ENCODE measurements at regions not wholly inside any gene's neighbourhood (a gene's known extent, or its start where the extent isn't known, plus 50 kb on each side); places are given as distances from the start of the nearest gene placed in this dataset.
"Not testable (repeated sequence)": the region's sequence is repeated elsewhere in the genome, so short reads cannot be mapped to it uniquely, and the experiment has no call there.

DNA sequence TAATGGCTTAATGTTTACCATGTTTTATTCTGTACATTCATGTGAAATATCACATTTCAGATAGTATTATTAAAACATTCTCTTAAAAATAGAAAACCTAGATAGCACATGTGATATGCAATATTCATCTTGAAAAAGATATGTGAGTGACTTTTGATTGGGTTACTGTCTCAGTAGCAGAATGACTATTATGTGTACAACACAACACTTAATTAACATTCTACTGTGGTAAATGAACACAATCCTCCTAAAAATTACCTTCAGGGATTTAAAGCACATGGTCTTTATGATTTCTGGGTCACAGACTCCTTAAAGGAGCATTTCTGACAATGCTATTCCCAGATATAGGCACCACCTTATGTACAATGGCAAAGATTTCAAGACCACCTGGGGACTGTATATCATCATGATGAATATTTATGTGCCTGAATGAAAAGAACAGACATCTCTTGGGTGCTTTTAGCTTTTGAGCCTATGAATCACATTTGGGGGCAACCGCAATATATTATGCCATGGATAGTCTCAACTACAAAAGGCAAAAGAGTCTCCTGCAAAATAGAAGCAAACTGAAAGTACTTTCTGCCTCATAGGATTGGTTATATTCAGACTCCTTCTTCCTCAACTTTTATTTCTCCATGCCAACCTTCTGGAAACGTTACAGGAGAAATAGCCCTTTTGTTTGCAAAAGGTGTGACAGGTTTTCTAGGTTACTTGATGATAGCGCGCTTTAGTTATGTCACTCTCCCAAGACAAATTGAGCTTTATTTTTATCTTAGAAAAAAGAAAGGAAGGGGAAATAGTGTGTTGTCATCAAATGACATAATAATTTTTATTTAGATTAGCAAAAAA lies 259.0 kb downstream of the CALCRL start:
- no peaks in the 10 kb centered on the region for H3K27me3 Mint-ChIP-seq
- WGBS (ENCODE audit: insufficient coverage) = no CpG with 5 or more reads among the region's 4 CpGs
- H3K27ac ChIP-seq (ENCODE audit: low read length) = no peak overlapping the region
- no peaks in the 10 kb centered on the region for H3K9me3 ChIP-seq
- H3K27ac Mint-ChIP-seq = no peak overlapping the region
- H3K36me3 Mint-ChIP-seq = no peaks in the 10 kb centered on the region
- POLR2A ChIA-PET = no interaction called here
- H3K4me1 ChIP-seq (ENCODE audit: control insufficient read depth in 1 of 2, extremely low read depth in 1 of 2, insufficient read depth in 2 of 2, low read length in 2 of 2) = no peaks in the 10 kb centered on the region
- H3K9me3 Mint-ChIP-seq = peaks cover 0 to 5% (median 0%) of the 10 kb centered on the region in 3 donors
- no peak for ATAC-seq (replicated peaks in 1 of 4)
- no peaks in the 10 kb centered on the region for H3K4me1 Mint-ChIP-seq
- H3K4me3 Mint-ChIP-seq = no peak overlapping the region
- no peaks in the 10 kb centered on the region for H3K27me3 ChIP-seq (replicated peaks in 1 of 2; ENCODE audit: control insufficient read depth in 2 of 2, extremely low read depth in 1 of 2, insufficient read depth in 2 of 2, low read length in 1 of 2)
- no peaks in the 10 kb centered on the region for H3K36me3 ChIP-seq (ENCODE audit: control insufficient read depth in 2 of 2, extremely low read depth in 1 of 2, insufficient read depth in 1 of 2, low read length in 1 of 2)
- CTCF ChIA-PET = no interaction called here
- no peak overlapping the region for H3K4me3 ChIP-seq (ENCODE audit: control insufficient read depth in 1 of 2, extremely low read depth in 1 of 2, low read length in 1 of 2)
- no peak for DNase-seq

DNA sequence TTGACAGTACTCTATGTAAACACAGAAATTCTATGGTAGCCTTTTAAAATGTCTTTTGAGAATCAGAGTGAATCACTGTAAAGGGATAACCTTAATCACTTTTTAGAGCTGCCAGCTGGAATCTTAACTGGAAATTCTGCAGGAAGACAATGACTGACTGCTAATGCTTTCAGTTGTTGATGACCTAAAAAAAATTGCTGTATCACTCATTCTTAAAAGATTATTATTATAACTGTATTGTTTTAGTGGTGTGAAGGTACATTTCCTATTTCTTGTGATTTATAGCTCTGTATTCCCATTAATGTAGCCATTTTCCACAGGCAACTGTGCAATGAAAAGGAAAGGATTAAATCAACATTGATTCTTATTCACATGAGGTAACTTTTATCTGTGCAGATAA lies 260.5 kb downstream of the CALCRL start:
- DNase-seq (no peak), ATAC-seq (replicated peaks in 1 of 4) (no peak)
- no peaks in the 10 kb centered on the region for H3K9me3 ChIP-seq
- POLR2A ChIA-PET = interaction anchor here in 1 of 2 donors (0.7 kb wide), 1 partner anchor 10 kb away, joined by 3 read pairs; no protein-coding TSS in a partner anchor
- no peaks in the 10 kb centered on the region for H3K27me3 ChIP-seq (replicated peaks in 1 of 2; ENCODE audit: control insufficient read depth in 2 of 2, extremely low read depth in 1 of 2, insufficient read depth in 2 of 2, low read length in 1 of 2)
- H3K36me3 ChIP-seq (ENCODE audit: control insufficient read depth in 2 of 2, extremely low read depth in 1 of 2, insufficient read depth in 1 of 2, low read length in 1 of 2) = no peaks in the 10 kb centered on the region
- no peak overlapping the region for H3K27ac ChIP-seq (ENCODE audit: low read length)
- CTCF ChIA-PET = no interaction called here
- Mint-ChIP-seq H3K36me3 (no peaks in the 10 kb centered on the region), H3K27me3 (no peaks in the 10 kb centered on the region), H3K4me3 (no peak overlapping the region), H3K27ac (no peak overlapping the region), H3K9me3 (peaks cover 2 to 6% (median 5%) of the 10 kb centered on the region in 3 donors), H3K4me1 (no peaks in the 10 kb centered on the region)
- no peak overlapping the region for H3K4me3 ChIP-seq (ENCODE audit: control insufficient read depth in 1 of 2, extremely low read depth in 1 of 2, low read length in 1 of 2)
- H3K4me1 ChIP-seq (ENCODE audit: control insufficient read depth in 1 of 2, extremely low read depth in 1 of 2, insufficient read depth in 2 of 2, low read length in 2 of 2) = no peaks in the 10 kb centered on the region

GRCh38 chr2:187180529-187180928 lies 267.5 kb downstream of the CALCRL start:
- no peak overlapping the region for H3K4me3 Mint-ChIP-seq
- Histone ChIP-seq H3K9me3 (no peaks in the 10 kb centered on the region), H3K27ac (ENCODE audit: low read length) (no peak overlapping the region), H3K27me3 (replicated peaks in 1 of 2; ENCODE audit: control insufficient read depth in 2 of 2, extremely low read depth in 1 of 2, insufficient read depth in 2 of 2, low read length in 1 of 2) (no peaks in the 10 kb centered on the region), H3K4me3 (ENCODE audit: control insufficient read depth in 1 of 2, extremely low read depth in 1 of 2, low read length in 1 of 2) (no peak overlapping the region), H3K4me1 (ENCODE audit: control insufficient read depth in 1 of 2, extremely low read depth in 1 of 2, insufficient read depth in 2 of 2, low read length in 2 of 2) (no peaks in the 10 kb centered on the region), H3K36me3 (ENCODE audit: control insufficient read depth in 2 of 2, extremely low read depth in 1 of 2, insufficient read depth in 1 of 2, low read length in 1 of 2) (no peaks in the 10 kb centered on the region)
- ChIA-PET CTCF (no interaction called here), POLR2A (no interaction called here)
- peaks cover 2 to 13% (median 4%) of the 10 kb centered on the region in 3 donors for H3K9me3 Mint-ChIP-seq
- no peaks in the 10 kb centered on the region for H3K4me1 Mint-ChIP-seq
- WGBS (ENCODE audit: insufficient coverage) = 96% methylated on average over 3 of the region's 3 CpGs
- H3K36me3 Mint-ChIP-seq = no peaks in the 10 kb centered on the region
- ATAC-seq (replicated peaks in 1 of 4) = no peak
- H3K27ac Mint-ChIP-seq = no peak overlapping the region
- DNase-seq = no peak
- H3K27me3 Mint-ChIP-seq = no peaks in the 10 kb centered on the region

GRCh38 chr2:187178876-187179275 lies 269.2 kb downstream of the CALCRL start:
- WGBS (ENCODE audit: insufficient coverage) = no CpG with 5 or more reads among the region's 3 CpGs

DNA sequence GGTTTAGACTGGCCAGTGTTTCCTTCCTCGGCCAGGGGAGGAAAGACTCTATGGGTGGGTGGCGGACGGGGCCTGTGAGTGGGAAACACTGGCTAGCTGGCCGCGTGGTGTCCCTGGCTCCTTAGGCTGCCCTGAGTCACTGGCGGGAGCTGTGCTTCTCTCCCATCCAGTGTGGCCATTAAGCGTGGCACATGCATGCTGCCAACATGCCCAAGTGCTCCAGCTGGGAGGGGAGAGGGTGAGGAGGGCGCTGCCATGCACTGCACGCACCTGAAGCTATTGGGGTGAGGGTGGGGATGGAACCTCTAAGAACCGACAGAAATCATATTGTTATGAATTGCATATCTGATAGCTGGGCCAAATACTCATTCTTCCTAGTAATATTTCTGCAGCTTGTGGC lies 270.8 kb downstream of the CALCRL start:
- ChIA-PET CTCF (no interaction called here), POLR2A (interaction anchor here in 1 of 2 donors (0.6 kb wide), 1 partner anchor 10 kb away, joined by 3 read pairs; no protein-coding TSS in a partner anchor)
- Histone ChIP-seq H3K27me3 (replicated peaks in 1 of 2; ENCODE audit: control insufficient read depth in 2 of 2, extremely low read depth in 1 of 2, insufficient read depth in 2 of 2, low read length in 1 of 2) (no peaks in the 10 kb centered on the region), H3K4me1 (ENCODE audit: control insufficient read depth in 1 of 2, extremely low read depth in 1 of 2, insufficient read depth in 2 of 2, low read length in 2 of 2) (no peaks in the 10 kb centered on the region), H3K27ac (ENCODE audit: low read length) (no peak overlapping the region), H3K9me3 (no peaks in the 10 kb centered on the region), H3K4me3 (ENCODE audit: control insufficient read depth in 1 of 2, extremely low read depth in 1 of 2, low read length in 1 of 2) (no peak overlapping the region), H3K36me3 (ENCODE audit: control insufficient read depth in 2 of 2, extremely low read depth in 1 of 2, insufficient read depth in 1 of 2, low read length in 1 of 2) (no peaks in the 10 kb centered on the region)
- Mint-ChIP-seq H3K27me3 (no peaks in the 10 kb centered on the region), H3K27ac (no peak overlapping the region), H3K9me3 (peaks cover 0 to 7% (median 4%) of the 10 kb centered on the region in 3 donors), H3K4me1 (no peaks in the 10 kb centered on the region), H3K4me3 (no peak overlapping the region), H3K36me3 (no peaks in the 10 kb centered on the region)
- DNase-seq = no peak
- whole genome bisulfite sequencing (ENCODE audit: insufficient coverage) = 90% methylated on average over 5 of the region's 10 CpGs
- ATAC-seq (replicated peaks in 1 of 4) = no peak

More at GRCh38 chr2:187178876-187179275, 269.2 kb downstream of the CALCRL start:
- H3K9me3 Mint-ChIP-seq = peaks cover 2 to 13% (median 4%) of the 10 kb centered on the region in 3 donors
- CTCF ChIA-PET; H3K36me3 Mint-ChIP-seq; H3K4me1 Mint-ChIP-seq; POLR2A ChIA-PET; H3K9me3 ChIP-seq; H3K36me3 ChIP-seq (ENCODE audit: control insufficient read depth in 2 of 2, extremely low read depth in 1 of 2, insufficient read depth in 1 of 2, low read length in 1 of 2); DNase-seq; H3K4me3 ChIP-seq (ENCODE audit: control insufficient read depth in 1 of 2, extremely low read depth in 1 of 2, low read length in 1 of 2); H3K27ac Mint-ChIP-seq; ATAC-seq (replicated peaks in 1 of 4); H3K27ac ChIP-seq (ENCODE audit: low read length); H3K4me1 ChIP-seq (ENCODE audit: control insufficient read depth in 1 of 2, extremely low read depth in 1 of 2, insufficient read depth in 2 of 2, low read length in 2 of 2); H3K4me3 Mint-ChIP-seq; H3K27me3 ChIP-seq (replicated peaks in 1 of 2; ENCODE audit: control insufficient read depth in 2 of 2, extremely low read depth in 1 of 2, insufficient read depth in 2 of 2, low read length in 1 of 2); H3K27me3 Mint-ChIP-seq: not testable (repeated sequence)

DNA sequence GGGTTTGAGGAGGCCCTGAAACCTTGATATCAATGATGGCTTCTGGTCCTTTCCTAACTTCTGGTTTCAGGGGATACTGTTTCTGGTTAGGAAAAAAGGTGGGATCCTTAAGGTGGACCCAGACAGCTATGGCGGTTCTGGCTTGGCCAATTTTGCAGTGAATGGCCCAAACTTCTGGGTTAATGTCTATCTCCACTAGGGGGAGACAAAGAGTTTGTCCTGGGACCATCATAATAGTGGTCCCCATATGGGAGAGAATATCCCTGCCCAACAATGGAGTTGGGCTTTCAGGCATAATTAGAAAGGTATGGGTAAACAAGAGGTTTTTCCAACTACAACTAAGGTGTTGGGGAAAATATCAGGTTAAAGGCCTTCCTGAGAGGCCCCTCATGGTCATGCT lies 273.5 kb downstream of the CALCRL start:
- Histone ChIP-seq H3K4me1 (ENCODE audit: control insufficient read depth in 1 of 2, extremely low read depth in 1 of 2, insufficient read depth in 2 of 2, low read length in 2 of 2) (no peaks in the 10 kb centered on the region), H3K36me3 (ENCODE audit: control insufficient read depth in 2 of 2, extremely low read depth in 1 of 2, insufficient read depth in 1 of 2, low read length in 1 of 2) (no peaks in the 10 kb centered on the region), H3K4me3 (ENCODE audit: control insufficient read depth in 1 of 2, extremely low read depth in 1 of 2, low read length in 1 of 2) (no peak overlapping the region), H3K9me3 (no peaks in the 10 kb centered on the region), H3K27ac (ENCODE audit: low read length) (no peak overlapping the region), H3K27me3 (replicated peaks in 1 of 2; ENCODE audit: control insufficient read depth in 2 of 2, extremely low read depth in 1 of 2, insufficient read depth in 2 of 2, low read length in 1 of 2) (no peaks in the 10 kb centered on the region)
- DNase-seq (no peak), ATAC-seq (replicated peaks in 1 of 4) (no peak)
- Mint-ChIP-seq H3K4me1 (no peaks in the 10 kb centered on the region), H3K4me3 (no peak overlapping the region), H3K36me3 (no peaks in the 10 kb centered on the region), H3K27me3 (no peaks in the 10 kb centered on the region), H3K9me3 (peaks cover 0 to 6% (median 0%) of the 10 kb centered on the region in 3 donors), H3K27ac (no peak overlapping the region)
- ChIA-PET POLR2A (no interaction called here), CTCF (no interaction called here)
- 100% methylated on average over 1 of the region's 1 CpG for WGBS (ENCODE audit: insufficient coverage)
